Liver (tissue), 8 donors: ENCODE measurements at regions not wholly inside any gene's neighbourhood (a gene's known extent, or its start where the extent isn't known, plus 50 kb on each side); places are given as distances from the start of the nearest gene placed in this dataset.

Source experiments
- DNase-seq: peaks from one replicate; pipeline ENCODE4 v3.0.0-alpha.2; 2017; ENCODE audit warnings: low spot score
- H3K27ac ChIP-seq, 2 donors: one replicate each; pipeline ENCODE4 v1.7.0; 2013; ENCODE audit warnings: inconsistent platforms in 2 of 2, low read length in 2 of 2, control low read depth in 1 of 2, low read depth in 1 of 2, mild to moderate bottlenecking in 1 of 2
- H3K27me3 ChIP-seq, 4 donors: one replicate each; pipeline versions ENCODE4 v1.6.1 to v1.7.0; 2013; ENCODE audit warnings: low read length in 3 of 4, inconsistent platforms in 1 of 4, mild to moderate bottlenecking in 1 of 4, moderate library complexity in 1 of 4; ENCODE audit not compliant: control insufficient read depth in 4 of 4, insufficient read depth in 4 of 4
- H3K36me3 ChIP-seq, 4 donors: one replicate each; pipeline versions ENCODE4 v1.6.1 to v1.7.0; 2013; ENCODE audit warnings: low read length in 3 of 4, mild to moderate bottlenecking in 3 of 4, low read depth in 1 of 4, moderate library complexity in 1 of 4; ENCODE audit not compliant: control insufficient read depth in 4 of 4, insufficient read depth in 3 of 4
- H3K4me1 ChIP-seq, 4 donors: one replicate each; pipeline versions ENCODE4 v1.6.1 to v1.7.0; 2013; ENCODE audit warnings: low read length in 3 of 4, mild to moderate bottlenecking in 3 of 4, moderate library complexity in 1 of 4; ENCODE audit not compliant: control insufficient read depth in 4 of 4, insufficient read depth in 4 of 4
- H3K4me3 ChIP-seq, 3 donors: one replicate each; pipeline versions ENCODE4 v1.6.1 to v1.7.0; 2013; ENCODE audit warnings: low read length in 3 of 3, control low read depth in 1 of 3, low read depth in 1 of 3, mild to moderate bottlenecking in 1 of 3
- H3K9ac ChIP-seq, 2 donors: one replicate each; pipeline ENCODE4 v1.7.0; 2013; ENCODE audit warnings: low read length in 2 of 2, mild to moderate bottlenecking in 2 of 2, moderate library complexity in 2 of 2, control low read depth in 1 of 2, low read depth in 1 of 2
- H3K9me3 ChIP-seq, 4 donors: one replicate each; pipeline versions ENCODE4 v1.6.1 to v1.7.0; 2013; ENCODE audit warnings: low read length in 3 of 4; ENCODE audit not compliant: control insufficient read depth in 4 of 4
- ATF3 ChIP-seq: IDR thresholded peaks from 2 replicates; pipeline ENCODE4 v1.6.1; 2016; ENCODE audit warnings: antibody characterized with exemption
- CTCF ChIP-seq: fragments of 150-350 bp; IDR thresholded peaks from 2 replicates; pipeline ENCODE4 v1.5.1; 2017; ENCODE audit warnings: improper control_type of control experiment, low read depth, low read length; ENCODE audit not compliant: missing input control
- EGR1 ChIP-seq, 2 donors: IDR thresholded peaks; 2 replicates each; pipeline ENCODE4 v1.6.1; 2016 to 2018; ENCODE audit warnings: antibody characterized with exemption in 2 of 2, low read depth in 2 of 2
- FOXA1 ChIP-seq: IDR thresholded peaks from 2 replicates; pipeline ENCODE4 v1.6.1; 2016; ENCODE audit warnings: antibody characterized with exemption
- FOXA2 ChIP-seq: IDR thresholded peaks from 2 replicates; pipeline ENCODE4 v1.6.1; 2016; ENCODE audit warnings: antibody characterized with exemption
- GABPA ChIP-seq, 2 donors: IDR thresholded peaks in 1 of 2; conservative IDR thresholded peaks in 1 of 2; 2 replicates each; pipeline ENCODE4 v1.6.1; 2016; ENCODE audit warnings: antibody characterized with exemption in 2 of 2, mild to moderate bottlenecking in 1 of 2, moderate library complexity in 1 of 2
- HNF4A ChIP-seq, 2 donors: conservative IDR thresholded peaks; 2 replicates each; pipeline ENCODE4 v1.6.1; 2016; ENCODE audit warnings: antibody characterized with exemption in 2 of 2, mild to moderate bottlenecking in 2 of 2
- JUND ChIP-seq, 2 donors: IDR thresholded peaks; 2 replicates each; pipeline ENCODE4 v1.6.1; 2016; ENCODE audit warnings: antibody characterized with exemption in 2 of 2
- MAX ChIP-seq: IDR thresholded peaks from 2 replicates; pipeline ENCODE4 v1.6.1; 2016; ENCODE audit warnings: antibody characterized with exemption
- NR2F2 ChIP-seq: IDR thresholded peaks from 2 replicates; pipeline ENCODE4 v1.6.1; 2016; ENCODE audit warnings: antibody characterized with exemption
- RAD21 ChIP-seq, 2 donors: IDR thresholded peaks; 2 replicates each; pipeline ENCODE4 v1.6.1; 2016; ENCODE audit warnings: antibody characterized with exemption in 2 of 2, mild to moderate bottlenecking in 2 of 2
- REST ChIP-seq: IDR thresholded peaks from 2 replicates; pipeline ENCODE4 v1.6.1; 2016; ENCODE audit warnings: antibody characterized with exemption, mild to moderate bottlenecking
- SP1 ChIP-seq: IDR thresholded peaks from 2 replicates; pipeline ENCODE4 v1.6.1; 2018; ENCODE audit warnings: antibody characterized with exemption, mild to moderate bottlenecking
- TAF1 ChIP-seq: conservative IDR thresholded peaks from 2 replicates; pipeline ENCODE4 v1.6.1; 2016; ENCODE audit warnings: antibody characterized with exemption, mild to moderate bottlenecking
- YY1 ChIP-seq: IDR thresholded peaks from 2 replicates; pipeline ENCODE4 v1.6.1; 2016; ENCODE audit warnings: antibody characterized with exemption, mild to moderate bottlenecking
- ZBTB33 ChIP-seq: IDR thresholded peaks from 2 replicates; pipeline ENCODE4 v1.6.1; 2016; ENCODE audit warnings: antibody characterized with exemption
- WGBS: extraction: QIAGEN DNeasy Blood & Tissue Kit; methylation state at CpG from one replicate; pipeline ENCODE4 v1.1.7; 2013; 5-methylcytosine and 5-hydroxymethylcytosine counted together
- donor health status: healthy.
- donor health status: healthy.
- donor health status: healthy.
- donor health status: healthy.
- donor health status: healthy.

- H3K9ac ChIP-seq = no peak overlapping the region
- no peak for DNase-seq
- no peak overlapping the region for H3K27ac ChIP-seq
- H3K4me3 ChIP-seq = no peak overlapping the region
- TF ChIP-seq JUND (IDR thresholded peaks at IDR 0.05) = no peak
- no peak for TF ChIP-seq SP1
- TF ChIP-seq HNF4A (conservative IDR thresholded peaks at IDR 0.05) = no peak
- TF ChIP-seq FOXA1 = no peak
- no peak for TF ChIP-seq FOXA2
- TF ChIP-seq REST = no peak
- TF ChIP-seq ZBTB33 = no peak
- no peak for TF ChIP-seq GABPA (IDR thresholded peaks at IDR 0.05 in 1 of 2, conservative IDR thresholded peaks at IDR 0.05 in 1 of 2)
- no peak for TF ChIP-seq ATF3
- no peak for TF ChIP-seq NR2F2
- TF ChIP-seq RAD21 (IDR thresholded peaks at IDR 0.05) = no peak
- TF ChIP-seq EGR1 (IDR thresholded peaks at IDR 0.05; ENCODE audit: low read depth in 2 of 2) = no peak
- no peak for TF ChIP-seq CTCF
- no peak for TF ChIP-seq TAF1
- TF ChIP-seq MAX = no peak
- no peak for TF ChIP-seq YY1
- H3K9me3 ChIP-seq = no peaks in the 10 kb centered on the region
- H3K27me3 ChIP-seq = peaks cover 0 to 2% (median 0%) of the 10 kb centered on the region in 4 donors
- WGBS = 81% methylated on average over 9 of the region's 9 CpGs
- H3K36me3 ChIP-seq = no peaks in the 10 kb centered on the region
- no peaks in the 10 kb centered on the region for H3K4me1 ChIP-seq
Observed at GRCh38 chr3:14304101-14305045, 98.0 kb upstream of the SLC6A6 start.
